Trophoblast cell (in vitro differentiated cells and primary cell): ENCODE measurements at regions not wholly inside any gene's neighbourhood (a gene's known extent, or its start where the extent isn't known, plus 50 kb on each side); places are given as distances from the start of the nearest gene placed in this dataset.

ENCODE experiments used
- DNase-seq, 2 donors: peaks; one replicate each; pipeline ENCODE4 v3.0.0-alpha.2; 2016
- H2AFZ ChIP-seq: 2 replicates; pipeline ENCODE4 v1.6.1; 2013; ENCODE audit warnings: low read length, moderate library complexity, mild to moderate bottlenecking; ENCODE audit not compliant: insufficient read depth, poor library complexity
- H2AK5ac ChIP-seq: 2 replicates; pipeline ENCODE4 v1.6.1; 2013; ENCODE audit warnings: mild to moderate bottlenecking, low read length
- H2BK120ac ChIP-seq: 2 replicates; pipeline ENCODE4 v1.6.1; 2013; ENCODE audit warnings: low read length, mild to moderate bottlenecking, moderate library complexity; ENCODE audit not compliant: insufficient read depth, poor library complexity
- H2BK12ac ChIP-seq: 2 replicates; pipeline ENCODE4 v1.6.1; 2013; ENCODE audit warnings: mild to moderate bottlenecking, low read length, moderate library complexity
- H2BK5ac ChIP-seq: 2 replicates; pipeline ENCODE4 v1.6.1; 2013; ENCODE audit warnings: low read length, low read depth, moderate library complexity, mild to moderate bottlenecking; ENCODE audit not compliant: poor library complexity
- H3K14ac ChIP-seq: 2 replicates; pipeline ENCODE4 v1.6.1; 2013; ENCODE audit warnings: mild to moderate bottlenecking, low read length
- H3K18ac ChIP-seq: 2 replicates; pipeline ENCODE4 v1.6.1; 2013; ENCODE audit warnings: mild to moderate bottlenecking, low read length
- H3K23ac ChIP-seq: 2 replicates; pipeline ENCODE4 v1.6.1; 2013; ENCODE audit warnings: low read length
- H3K27ac ChIP-seq: 2 replicates; pipeline ENCODE4 v1.5.1; 2013; ENCODE audit warnings: low read depth, mild to moderate bottlenecking, inconsistent platforms, low read length, moderate library complexity
- H3K27me3 ChIP-seq: 2 replicates; pipeline ENCODE4 v1.6.1; 2013; ENCODE audit warnings: inconsistent platforms, mild to moderate bottlenecking, low read length, moderate library complexity; ENCODE audit not compliant: insufficient read depth
- H3K36me3 ChIP-seq, 2 experiments: 1 replicate in 1 of 2; 2 replicates in 1 of 2; pipeline ENCODE4 v1.6.1; 2013; ENCODE audit warnings: low read length in 2 of 2, mild to moderate bottlenecking in 2 of 2, moderate library complexity in 1 of 2; ENCODE audit not compliant: insufficient read depth in 2 of 2, control insufficient read depth in 1 of 2
- H3K4ac ChIP-seq: 2 replicates; pipeline ENCODE4 v1.6.1; 2013; ENCODE audit warnings: low read depth, mild to moderate bottlenecking, low read length, moderate library complexity
- H3K4me1 ChIP-seq, 2 experiments: 1 replicate in 1 of 2; 2 replicates in 1 of 2; pipeline ENCODE4 v1.6.1; 2013; ENCODE audit warnings: low read length in 2 of 2, mild to moderate bottlenecking in 2 of 2, moderate library complexity in 1 of 2; ENCODE audit not compliant: insufficient read depth in 2 of 2, control insufficient read depth in 1 of 2
- H3K4me2 ChIP-seq: 2 replicates; pipeline ENCODE4 v1.6.1; 2013; ENCODE audit warnings: inconsistent platforms, mild to moderate bottlenecking, low read length, moderate library complexity
- H3K4me3 ChIP-seq: 2 replicates; pipeline ENCODE4 v1.5.1; 2013; ENCODE audit warnings: mild to moderate bottlenecking, low read depth, low read length, inconsistent platforms
- H3K79me1 ChIP-seq: one replicate; pipeline ENCODE4 v1.6.1; 2013; ENCODE audit warnings: low read length
- H3K79me2 ChIP-seq: 2 replicates; pipeline ENCODE4 v1.6.1; 2013; ENCODE audit warnings: low read length, mild to moderate bottlenecking; ENCODE audit not compliant: control insufficient read depth, insufficient read depth, poor library complexity
- H3K9ac ChIP-seq: 2 replicates; pipeline ENCODE4 v1.6.1; 2013; ENCODE audit warnings: mild to moderate bottlenecking, low read length
- H3K9me3 ChIP-seq: 2 replicates; pipeline ENCODE4 v1.6.1; 2013; ENCODE audit warnings: low read depth, mild to moderate bottlenecking, control low read depth, inconsistent platforms, low read length; ENCODE audit not compliant: insufficient read depth
- H4K12ac ChIP-seq: 2 replicates; pipeline ENCODE4 v1.6.1; 2013; ENCODE audit warnings: low read depth, mild to moderate bottlenecking, low read length, moderate library complexity
- H4K8ac ChIP-seq: 2 replicates; pipeline ENCODE4 v1.6.1; 2013; ENCODE audit warnings: low read depth, mild to moderate bottlenecking, low read length, moderate library complexity
- H4K91ac ChIP-seq: one replicate; pipeline ENCODE4 v1.6.1; 2013; ENCODE audit warnings: low read depth, mild to moderate bottlenecking, low read length, moderate library complexity
- WGBS: extraction: QIAGEN DNeasy Blood & Tissue Kit; methylation state at CpG from one replicate; pipeline ENCODE4 v1.1.7; 2013; ENCODE audit warnings: missing lambda C conversion rate; ENCODE audit not compliant: insufficient read length, insufficient coverage; ENCODE audit errors: extremely low coverage; 5-methylcytosine and 5-hydroxymethylcytosine counted together

- no peak overlapping the region for H3K14ac ChIP-seq
- WGBS = no CpG with 5 or more reads among the region's 4 CpGs
Measured at GRCh38 chr14:36443374-36443773, 76.7 kb downstream of the NKX2-1 start.

DNA sequence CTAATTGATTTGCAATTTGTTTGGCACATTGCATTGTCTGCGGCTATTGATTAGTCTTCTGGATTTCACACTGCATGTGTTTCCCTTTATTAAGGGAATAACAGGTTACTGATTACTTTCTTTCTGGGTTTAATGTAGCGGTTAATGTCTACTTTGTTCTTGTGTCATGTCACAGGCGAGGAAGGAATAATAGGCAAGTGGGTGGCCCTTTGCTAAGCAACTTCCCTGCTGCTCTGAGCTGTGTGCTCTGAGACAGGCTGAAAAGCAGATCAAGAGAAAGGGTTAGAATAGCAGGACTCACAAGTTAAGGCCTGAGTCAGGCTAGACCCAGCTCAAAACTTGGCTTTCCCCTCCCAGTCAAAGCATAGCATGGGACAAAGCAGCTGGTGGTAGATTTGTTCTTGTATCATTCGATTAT, 77.2 kb downstream of the NKX2-1 start:
- Histone ChIP-seq H3K79me1 (no peaks in the 10 kb centered on the region), H3K23ac (no peak overlapping the region), H3K4ac (no peak overlapping the region), H2BK12ac (no peak overlapping the region), H3K4me2 (no peak overlapping the region), H2BK5ac (no peak overlapping the region), H3K4me3 (no peak overlapping the region), H2AK5ac (no peak overlapping the region), H3K27me3 (no peaks in the 10 kb centered on the region), H2AFZ (no peak overlapping the region), H3K9me3 (no peaks in the 10 kb centered on the region), H2BK120ac (no peak overlapping the region), H3K27ac (no peak overlapping the region), H3K18ac (no peak overlapping the region), H3K4me1 (peaks cover 0 to 2% of the 10 kb centered on the region in 2 experiments), H4K8ac (no peak overlapping the region), H4K91ac (no peak overlapping the region), H4K12ac (no peak overlapping the region), H3K9ac (no peak overlapping the region), H3K36me3 (no peaks in the 10 kb centered on the region), H3K14ac (no peak overlapping the region), H3K79me2 (no peaks in the 10 kb centered on the region)
- no peak for DNase-seq
- no CpG with 5 or more reads among the region's 4 CpGs for WGBS

More at GRCh38 chr14:36443374-36443773, 76.7 kb downstream of the NKX2-1 start:
- H3K23ac ChIP-seq = no peak overlapping the region
- no peaks in the 10 kb centered on the region for H3K36me3 ChIP-seq
- H2BK12ac ChIP-seq = peak overlapping the region; percentile 17
- no peaks in the 10 kb centered on the region for H3K79me1 ChIP-seq
- no peak overlapping the region for H2AK5ac ChIP-seq
- no peak overlapping the region for H3K18ac ChIP-seq
- no peak overlapping the region for H2AFZ ChIP-seq
- no peak for DNase-seq
- no peak overlapping the region for H4K8ac ChIP-seq
- H3K27me3 ChIP-seq = no peaks in the 10 kb centered on the region
- H3K9ac ChIP-seq = no peak overlapping the region
- no peak overlapping the region for H2BK5ac ChIP-seq
- peaks cover 0 to 2% of the 10 kb centered on the region in 2 experiments for H3K4me1 ChIP-seq
- H3K4me2 ChIP-seq = no peak overlapping the region
- H3K27ac ChIP-seq = no peak overlapping the region
- H3K4me3 ChIP-seq = no peak overlapping the region
- no peaks in the 10 kb centered on the region for H3K9me3 ChIP-seq
- H3K79me2 ChIP-seq = no peaks in the 10 kb centered on the region
- no peak overlapping the region for H4K12ac ChIP-seq
- no peak overlapping the region for H2BK120ac ChIP-seq
- no peak overlapping the region for H4K91ac ChIP-seq
- H3K4ac ChIP-seq = no peak overlapping the region

- Histone ChIP-seq H3K27ac (no peak overlapping the region), H3K4me2 (no peak overlapping the region), H3K23ac (no peak overlapping the region), H4K8ac (no peak overlapping the region), H3K79me1 (no peaks in the 10 kb centered on the region), H2AK5ac (no peak overlapping the region), H2BK5ac (no peak overlapping the region), H4K12ac (no peak overlapping the region), H2BK120ac (no peak overlapping the region), H3K9ac (no peak overlapping the region), H3K18ac (no peak overlapping the region), H3K79me2 (no peaks in the 10 kb centered on the region), H3K4ac (no peak overlapping the region), H2AFZ (no peak overlapping the region), H3K14ac (no peak overlapping the region), H4K91ac (no peak overlapping the region), H2BK12ac (no peak overlapping the region), H3K4me3 (no peak overlapping the region), H3K4me1 (peaks cover 0 to 2% of the 10 kb centered on the region in 2 experiments), H3K36me3 (no peaks in the 10 kb centered on the region), H3K27me3 (no peaks in the 10 kb centered on the region), H3K9me3 (no peaks in the 10 kb centered on the region)
- DNase-seq = no peak
Measured at GRCh38 chr14:36441283-36441682, 78.7 kb downstream of the NKX2-1 start.

DNA sequence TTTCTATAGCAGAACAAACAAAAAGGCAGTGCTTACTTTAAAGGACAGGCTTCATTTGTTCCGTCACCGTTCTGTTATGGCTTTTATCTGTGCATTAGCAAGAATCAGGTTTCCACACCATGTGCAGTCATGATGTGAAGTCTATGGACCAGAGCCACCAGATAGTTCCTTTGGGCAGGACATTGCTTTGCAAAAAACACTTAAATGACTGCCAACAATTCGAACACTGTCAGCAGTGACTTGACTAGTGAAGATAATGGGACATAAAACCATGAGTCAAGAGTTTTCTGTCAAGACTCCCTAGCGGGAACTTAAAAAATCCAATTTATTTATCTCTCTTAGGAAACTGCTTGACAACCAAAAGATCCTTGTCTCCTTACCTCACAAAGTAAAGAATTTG, 80.3 kb downstream of the NKX2-1 start:
- DNase-seq = no peak
- H3K4me1 ChIP-seq = peaks cover 0 to 2% of the 10 kb centered on the region in 2 experiments
- no CpG with 5 or more reads among the region's 4 CpGs for WGBS

More for the DNA sequence above, 80.3 kb downstream of the NKX2-1 start:
- H3K9me3 ChIP-seq = no peaks in the 10 kb centered on the region
- H3K79me2 ChIP-seq = no peaks in the 10 kb centered on the region
- H4K8ac ChIP-seq = no peak overlapping the region
- no peaks in the 10 kb centered on the region for H3K36me3 ChIP-seq
- no peak overlapping the region for H3K14ac ChIP-seq
- no peak overlapping the region for H2AFZ ChIP-seq
- no peak overlapping the region for H4K91ac ChIP-seq
- H3K4me3 ChIP-seq = no peak overlapping the region
- no peak overlapping the region for H3K27ac ChIP-seq
- H3K79me1 ChIP-seq = no peaks in the 10 kb centered on the region
- H3K23ac ChIP-seq = no peak overlapping the region
- H3K4ac ChIP-seq = no peak overlapping the region
- H3K4me2 ChIP-seq = no peak overlapping the region
- no peak overlapping the region for H2BK12ac ChIP-seq
- no peak overlapping the region for H3K9ac ChIP-seq
- no peak overlapping the region for H3K18ac ChIP-seq
- no peaks in the 10 kb centered on the region for H3K27me3 ChIP-seq
- H2BK120ac ChIP-seq = no peak overlapping the region
- no peak overlapping the region for H2AK5ac ChIP-seq
- H4K12ac ChIP-seq = no peak overlapping the region
- no peak overlapping the region for H2BK5ac ChIP-seq
